GM12865 (cell line): ENCODE measurements at regions not wholly inside any gene's neighbourhood (a gene's known extent, or its start where the extent isn't known, plus 50 kb on each side); places are given as distances from the start of the nearest gene placed in this dataset.

Experiments
- DNase-seq: peaks from one replicate; pipeline ENCODE4 v3.0.0; 2010; ENCODE audit warnings: low read depth
- H3K4me3 ChIP-seq: 2 replicates; pipeline ENCODE4 v1.5.1; 2011; ENCODE audit warnings: mild to moderate bottlenecking, low read depth, low read length, control low read depth
- CTCF ChIP-seq: IDR thresholded peaks from 2 replicates; pipeline ENCODE4 v1.5.1; 2011; ENCODE audit warnings: low read length, control low read depth, low read depth, inconsistent platforms; ENCODE audit not compliant: insufficient read depth; ENCODE audit errors: missing control alignments

GRCh38 chr5:173557123-173557903 is 59.1 kb downstream of the BOD1 start:
- no peak overlapping the region for H3K4me3 ChIP-seq
- TF ChIP-seq CTCF, result no peak
- no peak for DNase-seq

- no peak for DNase-seq
- H3K4me3 ChIP-seq, result no peak overlapping the region
- TF ChIP-seq CTCF, result no peak
These were observed 60.1 kb downstream of the BOD1 start for GRCh38 chr5:173556142-173557028.

- no peak for TF ChIP-seq CTCF
- H3K4me3 ChIP-seq, result no peak overlapping the region
- no peak for DNase-seq
These were observed 61.3 kb downstream of the BOD1 start for GRCh38 chr5:173554989-173555705.

- no peak for DNase-seq
- TF ChIP-seq CTCF, result no peak
- H3K4me3 ChIP-seq, result no peak overlapping the region
These were observed 62.2 kb downstream of the BOD1 start for GRCh38 chr5:173554038-173554955.

- no peak overlapping the region for H3K4me3 ChIP-seq
- DNase-seq, result no peak
- TF ChIP-seq CTCF, result no peak
These were observed 65.8 kb downstream of the BOD1 start for GRCh38 chr5:173550641-173551040.

GRCh38 chr5:173549644-173550043 is 66.8 kb downstream of the BOD1 start:
- H3K4me3 ChIP-seq, result no peak overlapping the region
- no peak for TF ChIP-seq CTCF

More at GRCh38 chr5:173549644-173550043, 66.8 kb downstream of the BOD1 start:
- no peak for DNase-seq
